ENCODE measurements at regions not wholly inside any gene's neighbourhood (a gene's known extent, or its start where the extent isn't known, plus 50 kb on each side); places are given as distances from the start of the nearest gene placed in this dataset.

GRCh38 chr10:125273023-125273422 is 112.7 kb upstream of the CTBP2 start:
- Histone ChIP-seq H3K27me3 (no peaks in the 10 kb centered on the region), H3K4me1 (no peaks in the 10 kb centered on the region), H3K4me3 (no peak overlapping the region), H3K27ac (no peak overlapping the region), H3K9me3 (peaks cover 0 to 14% (median 2%) of the 10 kb centered on the region in 4 donors), H3K36me3 (no peaks in the 10 kb centered on the region)
- DNase-seq (ENCODE audit: low spot score in 2 of 2): no peak
- TF ChIP-seq POLR2A (IDR thresholded peaks at IDR 0.05): no peak
- TF ChIP-seq, protein P1, sequence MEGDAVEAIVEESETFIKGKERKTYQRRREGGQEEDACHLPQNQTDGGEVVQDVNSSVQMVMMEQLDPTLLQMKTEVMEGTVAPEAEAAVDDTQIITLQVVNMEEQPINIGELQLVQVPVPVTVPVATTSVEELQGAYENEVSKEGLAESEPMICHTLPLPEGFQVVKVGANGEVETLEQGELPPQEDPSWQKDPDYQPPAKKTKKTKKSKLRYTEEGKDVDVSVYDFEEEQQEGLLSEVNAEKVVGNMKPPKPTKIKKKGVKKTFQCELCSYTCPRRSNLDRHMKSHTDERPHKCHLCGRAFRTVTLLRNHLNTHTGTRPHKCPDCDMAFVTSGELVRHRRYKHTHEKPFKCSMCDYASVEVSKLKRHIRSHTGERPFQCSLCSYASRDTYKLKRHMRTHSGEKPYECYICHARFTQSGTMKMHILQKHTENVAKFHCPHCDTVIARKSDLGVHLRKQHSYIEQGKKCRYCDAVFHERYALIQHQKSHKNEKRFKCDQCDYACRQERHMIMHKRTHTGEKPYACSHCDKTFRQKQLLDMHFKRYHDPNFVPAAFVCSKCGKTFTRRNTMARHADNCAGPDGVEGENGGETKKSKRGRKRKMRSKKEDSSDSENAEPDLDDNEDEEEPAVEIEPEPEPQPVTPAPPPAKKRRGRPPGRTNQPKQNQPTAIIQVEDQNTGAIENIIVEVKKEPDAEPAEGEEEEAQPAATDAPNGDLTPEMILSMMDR (IDR thresholded peaks at IDR 0.05): no peak
- no peak for TF ChIP-seq EP300 (IDR thresholded peaks at IDR 0.05)
- WGBS, 2 donors: 77% methylated on average over 8 of the region's 8 CpGs

DNA sequence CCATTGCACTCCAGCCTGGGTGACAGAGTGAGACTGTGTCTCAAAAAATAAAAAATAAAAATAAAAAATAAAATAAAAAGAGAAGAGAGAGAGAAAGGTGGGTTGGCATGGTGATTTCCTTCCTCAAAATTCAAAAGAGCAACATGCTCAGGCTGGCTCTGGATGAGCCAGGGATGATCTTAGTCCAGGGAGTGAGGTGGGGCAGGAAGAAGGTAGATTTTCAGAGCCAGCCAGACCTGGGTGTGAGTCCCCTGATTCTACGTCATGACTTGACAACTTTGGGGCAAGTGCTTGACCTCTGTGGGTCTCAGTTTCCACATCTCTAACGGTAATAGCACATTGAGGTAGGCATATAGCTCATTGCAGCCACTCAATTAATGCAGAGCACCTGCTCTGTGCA is 109.4 kb upstream of the CTBP2 start:
- H3K36me3 ChIP-seq: no peaks in the 10 kb centered on the region
- H3K9me3 ChIP-seq: no peaks in the 10 kb centered on the region
- DNase-seq (ENCODE audit: low spot score in 2 of 2): no peak
- H3K4me1 ChIP-seq: no peaks in the 10 kb centered on the region
- TF ChIP-seq EP300 (IDR thresholded peaks at IDR 0.05) (no peak), POLR2A (IDR thresholded peaks at IDR 0.05) (no peak)
- TF ChIP-seq, protein P1 (IDR thresholded peaks at IDR 0.05): no peak
- 80 to 85% methylated on average over 2 of the region's 2 CpGs for WGBS, 2 donors
- H3K27ac ChIP-seq: no peak overlapping the region
- H3K27me3 ChIP-seq: no peaks in the 10 kb centered on the region
- H3K4me3 ChIP-seq: no peak overlapping the region

DNA sequence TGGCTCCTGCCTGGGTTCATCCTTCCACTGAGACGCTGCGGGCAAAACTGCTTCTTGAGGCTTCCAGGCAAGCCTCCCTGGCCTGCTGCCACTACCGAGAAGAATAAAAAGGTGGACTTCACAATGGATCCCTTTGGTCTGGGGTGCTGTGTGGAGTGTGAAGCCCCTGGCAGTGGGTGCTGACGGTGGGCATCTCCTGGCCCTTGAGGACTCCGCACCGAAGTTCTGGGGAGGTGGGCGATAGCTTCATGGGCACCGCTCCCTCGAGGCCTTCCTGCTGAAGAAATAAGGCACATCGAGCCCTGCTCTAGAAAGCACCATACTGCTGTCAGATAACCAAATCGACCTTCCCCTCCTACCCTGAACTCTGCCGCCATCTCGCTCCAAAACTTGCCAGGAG is 106.6 kb upstream of the CTBP2 start:
- TF ChIP-seq POLR2A (IDR thresholded peaks at IDR 0.05) (no peak), EP300 (IDR thresholded peaks at IDR 0.05) (no peak)
- TF ChIP-seq, protein P1 (IDR thresholded peaks at IDR 0.05): no peak
- 83 to 88% methylated on average over 13 of the region's 13 CpGs for WGBS, 2 donors
- Histone ChIP-seq H3K27me3 (no peaks in the 10 kb centered on the region), H3K36me3 (no peaks in the 10 kb centered on the region), H3K4me3 (no peak overlapping the region), H3K4me1 (no peaks in the 10 kb centered on the region), H3K27ac (no peak overlapping the region), H3K9me3 (no peaks in the 10 kb centered on the region)
- DNase-seq (ENCODE audit: low spot score in 2 of 2): no peak

DNA sequence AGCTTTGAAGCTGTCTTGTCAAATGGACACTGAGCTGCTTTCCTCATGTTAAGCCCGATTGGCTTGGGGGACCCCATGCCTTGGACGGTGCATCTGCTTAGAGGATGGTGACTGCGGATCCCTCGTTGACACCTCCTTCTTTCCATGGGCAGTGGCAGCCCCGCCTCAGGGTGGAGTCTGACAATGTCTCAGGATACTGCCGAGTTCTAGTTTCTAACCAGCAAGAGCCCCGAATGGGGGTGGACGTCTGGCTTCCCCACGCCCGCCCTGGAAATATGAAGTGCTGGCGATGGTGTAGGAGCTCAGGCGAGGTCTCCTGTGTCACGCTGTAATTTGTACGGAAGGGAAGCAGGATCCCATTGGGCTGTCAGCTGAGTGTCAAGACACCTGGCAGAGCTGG is 106.2 kb upstream of the CTBP2 start:
- TF ChIP-seq, protein P1 (IDR thresholded peaks at IDR 0.05): no peak
- no peak for TF ChIP-seq EP300 (IDR thresholded peaks at IDR 0.05)
- Histone ChIP-seq H3K4me3 (no peak overlapping the region), H3K36me3 (no peaks in the 10 kb centered on the region), H3K27ac (no peak overlapping the region), H3K4me1 (no peaks in the 10 kb centered on the region), H3K9me3 (no peaks in the 10 kb centered on the region), H3K27me3 (no peaks in the 10 kb centered on the region)
- DNase-seq (ENCODE audit: low spot score in 2 of 2): no peak
- 74 to 81% methylated on average over 14 of the region's 14 CpGs for whole genome bisulfite sequencing, 2 donors

DNA sequence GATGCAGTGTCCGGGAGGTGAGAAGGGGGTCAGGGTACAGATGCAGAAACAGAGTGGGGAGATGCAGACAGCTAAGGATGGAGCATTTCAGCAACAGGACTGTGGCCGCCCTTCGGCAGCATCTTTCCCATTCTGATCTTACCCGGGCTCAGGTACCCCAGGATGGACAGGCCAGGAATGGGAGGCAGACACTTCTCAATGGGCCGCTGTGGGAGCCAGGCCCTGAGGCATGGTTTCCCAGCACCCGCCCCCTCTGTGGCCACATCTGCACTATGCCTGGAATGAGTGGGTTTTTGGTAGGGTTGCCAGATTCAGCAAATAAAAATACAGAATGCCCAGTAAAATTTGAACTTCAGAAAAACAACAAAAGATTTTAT is 105.2 kb upstream of the CTBP2 start:
- Histone ChIP-seq H3K36me3 (no peaks in the 10 kb centered on the region), H3K4me1 (no peaks in the 10 kb centered on the region), H3K27me3 (no peaks in the 10 kb centered on the region), H3K9me3 (no peaks in the 10 kb centered on the region), H3K4me3 (no peak overlapping the region), H3K27ac (no peak overlapping the region)
- 71 to 79% methylated on average over 6 of the region's 6 CpGs for WGBS, 2 donors
- TF ChIP-seq EP300 (IDR thresholded peaks at IDR 0.05) (no peak), POLR2A (IDR thresholded peaks at IDR 0.05) (no peak)
- TF ChIP-seq, protein P1 (IDR thresholded peaks at IDR 0.05): no peak
- no peak for DNase-seq (ENCODE audit: low spot score in 2 of 2)
